WTC11 (cell line): ENCODE measurements at regions not wholly inside any gene's neighbourhood (a gene's known extent, or its start where the extent isn't known, plus 50 kb on each side); places are given as distances from the start of the nearest gene placed in this dataset.

Source experiments
- ATAC-seq: fragments of 200-7000 bp; cut with Tn5 transposase; 2 replicates; pipeline ENCODE4 v1.10.0; 2021; ENCODE audit warnings: mild to moderate bottlenecking, moderate library complexity
- CTCF ChIA-PET: fragments of 300-600 bp; sonication (Branson Sonifier 250); formaldehyde crosslinking; loops from one replicate; lab custom pipeline; 2021; ENCODE audit warnings: antibody characterized with exemption; lab: Charles Lee
- POLR2A ChIA-PET: fragments of 350-600 bp; sonication (Branson Sonifier 250); formaldehyde crosslinking; loops from one replicate; lab custom pipeline; 2021; ENCODE audit warnings: antibody characterized with exemption; lab: Charles Lee
- DNase-seq: peaks from one replicate; pipeline ENCODE4 v3.0.0; 2021; ENCODE audit warnings: low spot score
- H3K27ac Mint-ChIP-seq: 2 replicates; pipeline ENCODE4 v1.8.0; 2021; ENCODE audit warnings: mixed read lengths
- H3K27me3 Mint-ChIP-seq: 2 replicates; pipeline ENCODE4 v1.8.0; 2021; ENCODE audit warnings: low read depth, mild to moderate bottlenecking, moderate library complexity, mixed read lengths
- H3K36me3 Mint-ChIP-seq: 2 replicates; pipeline ENCODE4 v1.8.0; 2021; ENCODE audit warnings: mixed read lengths
- H3K4me1 Mint-ChIP-seq: 2 replicates; pipeline ENCODE4 v1.8.0; 2022; ENCODE audit warnings: mixed read lengths
- H3K4me3 Mint-ChIP-seq: 2 replicates; pipeline ENCODE4 v1.8.0; 2021; ENCODE audit warnings: mild to moderate bottlenecking, moderate library complexity, mixed read lengths
- H3K9me3 Mint-ChIP-seq: 2 replicates; pipeline ENCODE4 v1.8.0; 2021; ENCODE audit warnings: mixed read lengths
- AFF4 ChIP-seq: sonication (generic); formaldehyde crosslinking; IDR thresholded peaks from 2 replicates; pipeline ENCODE4 v1.8.1; 2023; ENCODE audit warnings: mild to moderate bottlenecking, missing genetic modification reagents, borderline replicate concordance
- CREM ChIP-seq: sonication (generic); formaldehyde crosslinking; IDR thresholded peaks from 2 replicates; pipeline ENCODE4 v1.8.1; 2022; ENCODE audit warnings: mild to moderate bottlenecking, missing genetic modification reagents, moderate library complexity
- E2F1 ChIP-seq: sonication (generic); formaldehyde crosslinking; IDR thresholded peaks from 2 replicates; pipeline ENCODE4 v1.8.0; 2022; ENCODE audit warnings: mild to moderate bottlenecking, missing genetic modification reagents
- ESRRA ChIP-seq: sonication (generic); formaldehyde crosslinking; IDR thresholded peaks from 2 replicates; pipeline ENCODE4 v1.8.1; 2022; ENCODE audit warnings: mild to moderate bottlenecking, missing genetic modification reagents, borderline replicate concordance
- GRHL2 ChIP-seq: fragments of 250-450 bp; sonication (Bioruptor Pico); IDR thresholded peaks from 2 replicates; pipeline ENCODE4 v1.8.0; 2022; ENCODE audit warnings: mild to moderate bottlenecking, moderate library complexity; ENCODE audit not compliant: insufficient replicate concordance, severe bottlenecking
- MXD4 ChIP-seq: fragments of 250-450 bp; sonication (Bioruptor Pico); IDR thresholded peaks from 2 replicates; pipeline ENCODE4 v1.8.0; 2021; ENCODE audit warnings: mild to moderate bottlenecking, moderate library complexity, borderline replicate concordance
- NFATC4 ChIP-seq: fragments of 250-450 bp; sonication (Bioruptor Pico); IDR thresholded peaks from 2 replicates; pipeline ENCODE4 v1.9.0; 2021; ENCODE audit warnings: mild to moderate bottlenecking
- NR2C2 ChIP-seq: sonication (generic); formaldehyde crosslinking; IDR thresholded peaks from 2 replicates; pipeline ENCODE4 v1.8.0; 2022; ENCODE audit warnings: mild to moderate bottlenecking, missing genetic modification reagents
- RELA ChIP-seq: sonication (generic); formaldehyde crosslinking; IDR thresholded peaks from 2 replicates; pipeline ENCODE4 v1.8.1; 2022; ENCODE audit warnings: missing genetic modification reagents, mild to moderate bottlenecking, borderline replicate concordance
- TEAD1 ChIP-seq: sonication (generic); formaldehyde crosslinking; IDR thresholded peaks from 2 replicates; pipeline ENCODE4 v1.8.0; 2022; ENCODE audit warnings: mild to moderate bottlenecking, missing genetic modification reagents
- ZMAT4 ChIP-seq: fragments of 250-450 bp; sonication (Bioruptor Pico); IDR thresholded peaks from 2 replicates; pipeline ENCODE4 v1.9.0; 2021; ENCODE audit warnings: mild to moderate bottlenecking
- ZNF219 ChIP-seq: sonication (generic); formaldehyde crosslinking; IDR thresholded peaks from 2 replicates; pipeline ENCODE4 v1.8.0; 2023; ENCODE audit warnings: missing genetic modification reagents, mild to moderate bottlenecking, borderline replicate concordance
- ZNF232 ChIP-seq: sonication (generic); formaldehyde crosslinking; IDR thresholded peaks from 2 replicates; pipeline ENCODE4 v1.8.0; 2022; ENCODE audit warnings: mild to moderate bottlenecking, missing genetic modification reagents
- ZNF263 ChIP-seq: sonication (generic); formaldehyde crosslinking; IDR thresholded peaks from 2 replicates; pipeline ENCODE4 v1.8.1; 2022; ENCODE audit warnings: low read depth, mild to moderate bottlenecking, moderate library complexity, missing genetic modification reagents
- ZNF512 ChIP-seq: sonication (generic); formaldehyde crosslinking; IDR thresholded peaks from 2 replicates; pipeline ENCODE4 v1.8.1; 2022; ENCODE audit warnings: missing genetic modification reagents, borderline replicate concordance
- ZNF671 ChIP-seq: fragments of 250-450 bp; sonication (Bioruptor Pico); IDR thresholded peaks from 2 replicates; pipeline ENCODE4 v1.8.0; 2021; ENCODE audit warnings: mild to moderate bottlenecking
- ZSCAN18 ChIP-seq: fragments of 250-450 bp; sonication (Bioruptor Pico); IDR thresholded peaks from 2 replicates; pipeline ENCODE4 v2.1.2; 2022; ENCODE audit warnings: mild to moderate bottlenecking, moderate library complexity
- TF ChIP-seq, protein P1 (sequence below): sonication (generic); formaldehyde crosslinking; conservative IDR thresholded peaks from 2 replicates; pipeline ENCODE4 v1.8.1; 2022; ENCODE audit warnings: mild to moderate bottlenecking, missing genetic modification reagents

DNA sequence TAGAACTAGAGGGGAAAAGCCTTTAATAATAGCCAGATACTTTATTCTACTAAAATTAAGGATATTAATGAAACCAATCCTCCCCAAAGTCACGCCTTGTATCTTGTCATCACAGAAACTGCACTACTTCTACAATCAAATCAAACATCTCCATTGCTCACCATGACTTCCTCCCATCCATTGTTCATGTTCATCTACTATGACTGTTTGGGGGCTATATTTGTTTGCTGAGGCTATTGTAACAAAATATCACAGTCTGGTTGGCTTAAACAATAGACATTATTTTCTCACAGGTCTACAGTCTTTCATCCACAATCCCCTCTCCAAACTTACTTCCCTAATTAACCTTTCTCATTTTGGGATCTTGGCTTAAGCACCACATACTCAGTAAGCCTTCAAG is 193.6 kb upstream of the FSCB start:
- ATAC-seq (no peak), DNase-seq (no peak)
- Mint-ChIP-seq H3K4me1 (peaks cover 5% of the 10 kb centered on the region), H3K27ac (no peak overlapping the region), H3K9me3 (peaks cover 14% of the 10 kb centered on the region), H3K27me3 (no peaks in the 10 kb centered on the region; the same call in 1 of the 2 replicates), H3K36me3 (peaks cover 9% of the 10 kb centered on the region; the same call in 1 of the 2 replicates), H3K4me3 (no peak overlapping the region)
- POLR2A ChIA-PET: no interaction called here
- no peak for TF ChIP-seq ZNF263 (CRISPR knock-in tag)
- TF ChIP-seq GRHL2 (CRISPR knock-in tag): no peak
- no peak for TF ChIP-seq MXD4 (CRISPR knock-in tag)
- TF ChIP-seq ZNF232: no peak
- TF ChIP-seq CREM: no peak
- TF ChIP-seq ZSCAN18: no peak
- TF ChIP-seq, protein P1, sequence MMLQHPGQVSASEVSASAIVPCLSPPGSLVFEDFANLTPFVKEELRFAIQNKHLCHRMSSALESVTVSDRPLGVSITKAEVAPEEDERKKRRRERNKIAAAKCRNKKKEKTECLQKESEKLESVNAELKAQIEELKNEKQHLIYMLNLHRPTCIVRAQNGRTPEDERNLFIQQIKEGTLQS (CRISPR knock-in tag): no peak
- TF ChIP-seq ZNF512 (CRISPR knock-in tag): no peak
- no peak for TF ChIP-seq NFATC4 (CRISPR knock-in tag)
- TF ChIP-seq AFF4 (CRISPR knock-in tag): no peak
- TF ChIP-seq ESRRA (CRISPR knock-in tag): no peak
- TF ChIP-seq NR2C2 (CRISPR knock-in tag): no peak
- CTCF ChIA-PET: no interaction called here

- DNase-seq (no peak), ATAC-seq (no peak)
- Mint-ChIP-seq H3K27ac (no peak overlapping the region), H3K4me3 (no peak overlapping the region), H3K27me3 (no peaks in the 10 kb centered on the region; the same call in 1 of the 2 replicates), H3K36me3 (peaks cover 9% of the 10 kb centered on the region; the same call in 1 of the 2 replicates), H3K4me1 (peaks cover 5% of the 10 kb centered on the region), H3K9me3 (peaks cover 14% of the 10 kb centered on the region)
- ChIA-PET CTCF (interaction anchor here (0.7 kb wide), 1 partner anchor 146 kb away, joined by 3 read pairs; no protein-coding TSS in a partner anchor), POLR2A (no interaction called here)
- TF ChIP-seq RELA (CRISPR knock-in tag) (no peak), ZNF219 (CRISPR knock-in tag) (no peak), ZNF671 (CRISPR knock-in tag) (no peak), NFATC4 (CRISPR knock-in tag) (no peak), TEAD1 (CRISPR knock-in tag) (no peak), E2F1 (CRISPR knock-in tag) (no peak), ZMAT4 (no peak)
Observed at GRCh38 chr14:44700184-44700583, 193.1 kb upstream of the FSCB start.
